ENCODE measurements at regions not wholly inside any gene's neighbourhood (a gene's known extent, or its start where the extent isn't known, plus 50 kb on each side); places are given as distances from the start of the nearest gene placed in this dataset.

GRCh38 chr11:134517115-134517514, 105.1 kb upstream of the B3GAT1 start:
- FAIRE-seq (no peak), DNase-seq (ENCODE audit: insufficient read length, low spot score) (no peak)

GRCh38 chr11:134516529-134516928, 104.5 kb upstream of the B3GAT1 start:
- DNase-seq (ENCODE audit: insufficient read length, low spot score) (no peak), FAIRE-seq (no peak)

GRCh38 chr11:134515081-134515960, 103.3 kb upstream of the B3GAT1 start:
- FAIRE-seq, result no peak
- no peak for DNase-seq (ENCODE audit: insufficient read length, low spot score)

- FAIRE-seq (no peak), DNase-seq (ENCODE audit: insufficient read length, low spot score) (no peak)
Observed at GRCh38 chr11:134514354-134514951, 102.4 kb upstream of the B3GAT1 start.

GRCh38 chr11:134513585-134514120, 101.6 kb upstream of the B3GAT1 start:
- DNase-seq (ENCODE audit: insufficient read length, low spot score) (no peak), FAIRE-seq (no peak)

GRCh38 chr11:134512571-134513538, 100.8 kb upstream of the B3GAT1 start:
- DNase-seq (ENCODE audit: insufficient read length, low spot score), result no peak
- FAIRE-seq, result no peak

- DNase-seq (ENCODE audit: insufficient read length, low spot score), result no peak
- no peak for FAIRE-seq
Observed at GRCh38 chr11:134512061-134512460, 100.0 kb upstream of the B3GAT1 start.

GRCh38 chr11:134511255-134511654, 99.2 kb upstream of the B3GAT1 start:
- FAIRE-seq, result no peak
- DNase-seq (ENCODE audit: insufficient read length, low spot score), result no peak

- FAIRE-seq (no peak), DNase-seq (ENCODE audit: insufficient read length, low spot score) (no peak)
Observed at GRCh38 chr11:134510233-134511040, 98.4 kb upstream of the B3GAT1 start.

GRCh38 chr11:134509381-134510232, 97.6 kb upstream of the B3GAT1 start:
- FAIRE-seq (no peak), DNase-seq (ENCODE audit: insufficient read length, low spot score) (no peak)

GRCh38 chr11:134508219-134508990, 96.4 kb upstream of the B3GAT1 start:
- FAIRE-seq (no peak), DNase-seq (ENCODE audit: insufficient read length, low spot score) (no peak)

GRCh38 chr11:134506046-134506445, 94.0 kb upstream of the B3GAT1 start:
- no peak for FAIRE-seq
- DNase-seq (ENCODE audit: insufficient read length, low spot score), result no peak

- DNase-seq (ENCODE audit: insufficient read length, low spot score) (no peak), FAIRE-seq (no peak)
Observed at GRCh38 chr11:134505125-134505524, 93.1 kb upstream of the B3GAT1 start.

- FAIRE-seq (no peak), DNase-seq (ENCODE audit: insufficient read length, low spot score) (no peak)
Observed at GRCh38 chr11:134504146-134504905, 92.3 kb upstream of the B3GAT1 start.

GRCh38 chr11:134503596-134503995, 91.6 kb upstream of the B3GAT1 start:
- FAIRE-seq (no peak), DNase-seq (ENCODE audit: insufficient read length, low spot score) (no peak)

GRCh38 chr11:134503100-134503499, 91.1 kb upstream of the B3GAT1 start:
- no peak for FAIRE-seq

GRCh38 chr11:134502153-134502550, 90.1 kb upstream of the B3GAT1 start:
- FAIRE-seq (no peak), DNase-seq (ENCODE audit: insufficient read length, low spot score) (no peak)

More at GRCh38 chr11:134503100-134503499, 91.1 kb upstream of the B3GAT1 start:
- DNase-seq (ENCODE audit: insufficient read length, low spot score), result no peak

Data from GM19239 (cell line).